Kidney (tissue), 13 donors: ENCODE measurements at regions not wholly inside any gene's neighbourhood (a gene's known extent, or its start where the extent isn't known, plus 50 kb on each side); places are given as distances from the start of the nearest gene placed in this dataset.

Experiments used
- DNase-seq, 5 donors: peaks; one replicate each; pipeline ENCODE4 v3.0.0-alpha.2; 2013 to 2020
- FAIRE-seq: peaks from 2 replicates; lab custom pipeline; 2012; peaks lifted over from hg19 to GRCh38; lab: Jason Lieb, UNC
- H3K27ac ChIP-seq, 2 donors: one replicate each; pipeline ENCODE4 v1.7.0; 2013; ENCODE audit warnings: low read depth in 2 of 2, low read length in 2 of 2, inconsistent platforms in 1 of 2
- H3K27me3 ChIP-seq: one replicate; pipeline ENCODE4 v1.7.1; 2013; ENCODE audit warnings: low read length, inconsistent platforms; ENCODE audit not compliant: control insufficient read depth, insufficient read depth
- H3K36me3 ChIP-seq, 3 donors: one replicate each; pipeline versions ENCODE4 v1.7.0 to v1.7.1; 2013; ENCODE audit warnings: low read length in 3 of 3, control low read depth in 1 of 3, inconsistent platforms in 1 of 3; ENCODE audit not compliant: insufficient read depth in 3 of 3, control insufficient read depth in 2 of 3
- H3K4me1 ChIP-seq, 3 donors: one replicate each; pipeline versions ENCODE4 v1.7.0 to v1.7.1; 2013; ENCODE audit warnings: low read length in 3 of 3, inconsistent platforms in 1 of 3, low read depth in 1 of 3; ENCODE audit not compliant: control insufficient read depth in 2 of 3, insufficient read depth in 2 of 3
- H3K4me3 ChIP-seq, 3 donors: one replicate each; pipeline versions ENCODE4 v1.7.0 to v1.8.1; 2013; ENCODE audit warnings: low read length in 3 of 3, control low read depth in 1 of 3, inconsistent platforms in 1 of 3
- H3K9ac ChIP-seq, 3 donors: one replicate each; pipeline versions ENCODE4 v1.7.0 to v1.7.1; 2013; ENCODE audit warnings: low read length in 3 of 3, control low read depth in 1 of 3, inconsistent platforms in 1 of 3
- H3K9me3 ChIP-seq, 3 donors: one replicate each; pipeline versions ENCODE4 v1.7.0 to v1.7.1; 2013; ENCODE audit warnings: low read length in 3 of 3, control low read depth in 1 of 3, inconsistent platforms in 1 of 3; ENCODE audit not compliant: control insufficient read depth in 2 of 3, insufficient read depth in 1 of 3
- intact Hi-C: fragments of 100-400 bp; cut with DNase I; formaldehyde crosslinking; loops from one replicate; pipeline ENCODE4 v1.11.1; 2022
- TF ChIP-seq, protein P1 (sequence below): IDR thresholded peaks from 3 replicates; pipeline ENCODE4 v1.5.1; 2012; ENCODE audit warnings: mild to moderate bottlenecking, moderate library complexity, borderline replicate concordance; ENCODE audit not compliant: insufficient read depth; ENCODE audit errors: extremely low read depth
- donor health status: control.
- donor health status: control.
- donor health status: control.
- donor health status: control.
- donor health status: control.
- donor health status: DM: yes; HTN: yes; CAD: no.
- donor health status: Normal renal cell carcinoma (clear cell type).

DNA sequence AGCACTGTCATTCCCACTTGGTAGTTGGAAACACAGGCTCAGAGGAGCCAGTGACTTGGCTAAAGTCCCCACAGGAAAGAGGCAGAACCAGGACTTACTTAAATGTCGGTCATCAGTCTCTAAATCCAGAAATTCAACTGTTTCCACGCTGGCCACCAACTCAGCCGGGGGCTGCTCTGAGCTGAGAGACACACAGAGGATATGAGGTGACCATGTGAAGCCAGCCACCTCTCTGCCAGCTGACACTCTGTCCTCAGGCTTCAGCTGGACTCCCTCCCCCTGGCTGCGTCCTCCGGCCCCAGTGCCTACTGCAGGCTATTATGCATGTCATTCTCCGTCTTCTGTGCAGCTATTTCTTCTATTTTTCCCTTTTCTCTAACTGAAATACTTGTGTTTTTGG lies 168.9 kb downstream of the ANKRD30B start:
- Histone ChIP-seq H3K9ac (no peak overlapping the region), H3K4me1 (peaks cover 0 to 3% (median 0%) of the 10 kb centered on the region in 3 donors), H3K36me3 (no peaks in the 10 kb centered on the region), H3K27ac (no peak overlapping the region), H3K27me3 (no peaks in the 10 kb centered on the region), H3K4me3 (no peak overlapping the region), H3K9me3 (peaks cover 0 to 4% (median 0%) of the 10 kb centered on the region in 3 donors)
- FAIRE-seq, result no peak
- DNase-seq, result no peak
- intact Hi-C loops, result no loop called here
- TF ChIP-seq, protein P1, sequence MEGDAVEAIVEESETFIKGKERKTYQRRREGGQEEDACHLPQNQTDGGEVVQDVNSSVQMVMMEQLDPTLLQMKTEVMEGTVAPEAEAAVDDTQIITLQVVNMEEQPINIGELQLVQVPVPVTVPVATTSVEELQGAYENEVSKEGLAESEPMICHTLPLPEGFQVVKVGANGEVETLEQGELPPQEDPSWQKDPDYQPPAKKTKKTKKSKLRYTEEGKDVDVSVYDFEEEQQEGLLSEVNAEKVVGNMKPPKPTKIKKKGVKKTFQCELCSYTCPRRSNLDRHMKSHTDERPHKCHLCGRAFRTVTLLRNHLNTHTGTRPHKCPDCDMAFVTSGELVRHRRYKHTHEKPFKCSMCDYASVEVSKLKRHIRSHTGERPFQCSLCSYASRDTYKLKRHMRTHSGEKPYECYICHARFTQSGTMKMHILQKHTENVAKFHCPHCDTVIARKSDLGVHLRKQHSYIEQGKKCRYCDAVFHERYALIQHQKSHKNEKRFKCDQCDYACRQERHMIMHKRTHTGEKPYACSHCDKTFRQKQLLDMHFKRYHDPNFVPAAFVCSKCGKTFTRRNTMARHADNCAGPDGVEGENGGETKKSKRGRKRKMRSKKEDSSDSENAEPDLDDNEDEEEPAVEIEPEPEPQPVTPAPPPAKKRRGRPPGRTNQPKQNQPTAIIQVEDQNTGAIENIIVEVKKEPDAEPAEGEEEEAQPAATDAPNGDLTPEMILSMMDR, result no peak

DNA sequence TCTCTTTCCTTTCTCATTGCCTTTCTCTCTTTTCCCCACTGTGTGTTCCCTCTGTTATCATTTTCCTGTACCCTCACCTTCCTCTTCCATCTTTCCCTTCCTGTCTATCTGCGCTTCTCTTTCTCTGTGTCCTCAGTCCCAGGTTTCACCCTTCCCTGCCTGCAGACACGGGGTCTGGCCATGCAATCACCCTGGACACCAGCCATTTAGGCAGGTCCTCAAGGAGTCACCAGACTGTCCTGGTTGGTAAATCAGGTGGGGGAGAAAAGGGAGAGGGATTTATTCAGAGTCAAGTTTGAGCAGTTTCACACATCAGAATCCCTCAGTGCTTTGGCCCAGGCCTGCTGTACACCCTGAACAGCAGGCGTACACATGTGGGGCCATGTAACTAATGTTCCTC lies 169.3 kb downstream of the ANKRD30B start:
- TF ChIP-seq, protein P1, result no peak
- DNase-seq (no peak), FAIRE-seq (no peak)
- Histone ChIP-seq H3K9me3 (peaks cover 0 to 4% (median 0%) of the 10 kb centered on the region in 3 donors), H3K27me3 (no peaks in the 10 kb centered on the region), H3K4me1 (peaks cover 0 to 3% (median 0%) of the 10 kb centered on the region in 3 donors), H3K4me3 (no peak overlapping the region), H3K9ac (no peak overlapping the region), H3K27ac (no peak overlapping the region), H3K36me3 (no peaks in the 10 kb centered on the region)
- intact Hi-C loops, result no loop called here

DNA sequence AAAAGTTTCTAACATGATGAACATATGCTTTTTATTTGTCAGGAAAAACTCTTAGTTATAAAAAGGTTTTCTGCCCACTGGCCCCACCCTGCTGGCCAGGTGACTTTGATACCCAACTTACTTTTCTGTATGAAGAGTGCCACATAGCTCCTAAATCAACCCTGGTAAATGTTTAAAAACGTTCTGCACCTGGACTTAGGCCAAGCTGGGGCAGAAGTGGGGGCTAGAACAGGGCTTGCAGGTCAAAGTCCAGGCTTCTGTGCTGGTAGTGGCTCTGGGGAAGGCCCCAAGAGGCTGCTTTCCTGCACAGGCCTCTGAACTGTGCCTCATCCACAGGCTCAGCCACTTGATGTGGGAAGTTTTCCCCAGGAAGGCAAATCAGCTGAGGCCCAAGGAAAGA lies 171.7 kb downstream of the ANKRD30B start:
- DNase-seq (peak in 1 of 5 donors; percentile 21), FAIRE-seq (no peak)
- H3K36me3 ChIP-seq, result no peaks in the 10 kb centered on the region
- peaks cover 0 to 3% (median 0%) of the 10 kb centered on the region in 3 donors for H3K4me1 ChIP-seq
- no peak overlapping the region for H3K9ac ChIP-seq
- H3K27me3 ChIP-seq, result no peaks in the 10 kb centered on the region
- intact Hi-C loops, result no loop called here
- H3K27ac ChIP-seq, result no peak overlapping the region
- H3K4me3 ChIP-seq, result no peak overlapping the region
- TF ChIP-seq, protein P1, result no peak
- peaks cover 0 to 4% (median 0%) of the 10 kb centered on the region in 3 donors for H3K9me3 ChIP-seq

DNA sequence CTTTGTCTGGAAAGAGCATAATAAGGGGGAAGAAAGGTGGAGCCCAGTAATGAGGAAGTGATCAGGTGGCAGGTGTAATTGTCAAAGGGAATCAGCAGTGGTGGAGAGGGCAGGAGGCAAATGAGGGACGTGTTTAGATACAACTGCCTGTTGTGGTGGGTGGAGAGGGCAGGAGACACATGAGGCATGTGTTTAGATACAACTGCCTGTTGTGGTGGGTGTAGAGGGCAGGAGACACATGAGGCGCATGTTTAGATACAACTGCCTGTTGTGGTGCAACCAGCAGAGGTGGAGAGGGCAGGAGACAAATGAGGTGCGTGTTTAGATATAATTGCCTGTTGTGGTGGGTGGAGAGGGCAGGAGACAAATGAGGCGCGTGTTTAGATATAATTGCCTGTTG lies 173.1 kb downstream of the ANKRD30B start:
- no peaks in the 10 kb centered on the region for H3K27me3 ChIP-seq
- DNase-seq (no peak), FAIRE-seq (no peak)
- peaks cover 0 to 4% (median 0%) of the 10 kb centered on the region in 3 donors for H3K9me3 ChIP-seq
- no peak overlapping the region for H3K27ac ChIP-seq
- intact Hi-C loops, result no loop called here
- H3K4me1 ChIP-seq, result peaks cover 0 to 3% (median 0%) of the 10 kb centered on the region in 3 donors
- H3K36me3 ChIP-seq, result no peaks in the 10 kb centered on the region
- TF ChIP-seq, protein P1, result no peak
- H3K4me3 ChIP-seq, result no peak overlapping the region
- no peak overlapping the region for H3K9ac ChIP-seq
